ENCODE measurements at regions not wholly inside any gene's neighbourhood (a gene's known extent, or its start where the extent isn't known, plus 50 kb on each side); places are given as distances from the start of the nearest gene placed in this dataset.
"Not testable (repeated sequence)": the region's sequence is repeated elsewhere in the genome, so short reads cannot be mapped to it uniquely, and the experiment has no call there.

GRCh38 chrX:125681507-125681906, 361.8 kb downstream of the TEX13C start:
- H3K9ac ChIP-seq (ENCODE audit: low read length) = no peak overlapping the region
- no peak overlapping the region for H3K4me3 ChIP-seq (ENCODE audit: insufficient read depth, low read depth, low read length)
- H3K79me2 ChIP-seq (ENCODE audit: insufficient read depth, low read length) = no peaks in the 10 kb centered on the region
- Mint-ChIP-seq H3K4me1 (ENCODE audit: low read depth, unreplicated experiment) (no peaks in the 10 kb centered on the region), H3K4me3 (ENCODE audit: unreplicated experiment) (no peak overlapping the region), H3K9me3 (ENCODE audit: unreplicated experiment) (peaks cover 1% of the 10 kb centered on the region), H3K27me3 (ENCODE audit: low read depth, unreplicated experiment) (no peaks in the 10 kb centered on the region), H3K36me3 (ENCODE audit: low read depth, unreplicated experiment) (peaks cover 2% of the 10 kb centered on the region), H3K27ac (ENCODE audit: unreplicated experiment) (no peak overlapping the region)
- no peak overlapping the region for H3K4me2 ChIP-seq (ENCODE audit: low read length)
- no peaks in the 10 kb centered on the region for H3K9me3 ChIP-seq (ENCODE audit: insufficient read depth, low read depth, low read length)
- no peaks in the 10 kb centered on the region for H3K4me1 ChIP-seq (ENCODE audit: insufficient read depth, low read length)
- no peak for TF ChIP-seq EZH2 (IDR thresholded peaks at IDR 0.05; ENCODE audit: insufficient read depth, low read length)
- no peak for TF ChIP-seq CTCF (IDR thresholded peaks at IDR 0.05; ENCODE audit: insufficient read depth, low read depth, low read length)
- no peak overlapping the region for H3K27ac ChIP-seq (ENCODE audit: low read depth, low read length)
- no peaks in the 10 kb centered on the region for H4K20me1 ChIP-seq (ENCODE audit: insufficient read depth, low read length)
- H3K36me3 ChIP-seq (ENCODE audit: insufficient read depth, low read length) = no peaks in the 10 kb centered on the region
- FAIRE-seq (peak; percentile 65), DNase-seq (ENCODE audit: low read depth) (no peak)
- no peak overlapping the region for H2AFZ ChIP-seq (ENCODE audit: low read depth, low read length)
- H3K27me3 ChIP-seq (ENCODE audit: insufficient read depth, low read length) = no peaks in the 10 kb centered on the region

- not testable (repeated sequence) for H3K4me1 ChIP-seq (ENCODE audit: insufficient read depth, low read length); H2AFZ ChIP-seq (ENCODE audit: low read depth, low read length); DNase-seq (ENCODE audit: low read depth); H3K9ac ChIP-seq (ENCODE audit: low read length); H3K27ac ChIP-seq (ENCODE audit: low read depth, low read length); H3K9me3 ChIP-seq (ENCODE audit: insufficient read depth, low read depth, low read length); H3K27me3 Mint-ChIP-seq (ENCODE audit: low read depth, unreplicated experiment); H3K9me3 Mint-ChIP-seq (ENCODE audit: unreplicated experiment); H3K4me1 Mint-ChIP-seq (ENCODE audit: low read depth, unreplicated experiment); H4K20me1 ChIP-seq (ENCODE audit: insufficient read depth, low read length); H3K36me3 Mint-ChIP-seq (ENCODE audit: low read depth, unreplicated experiment); H3K79me2 ChIP-seq (ENCODE audit: insufficient read depth, low read length); FAIRE-seq; H3K4me3 ChIP-seq (ENCODE audit: insufficient read depth, low read depth, low read length); H3K27me3 ChIP-seq (ENCODE audit: insufficient read depth, low read length); H3K36me3 ChIP-seq (ENCODE audit: insufficient read depth, low read length); H3K4me2 ChIP-seq (ENCODE audit: low read length); H3K27ac Mint-ChIP-seq (ENCODE audit: unreplicated experiment); H3K4me3 Mint-ChIP-seq (ENCODE audit: unreplicated experiment)
Measured at GRCh38 chrX:125690522-125690921, 370.9 kb downstream of the TEX13C start.

GRCh38 chrX:125694171-125694570, 374.5 kb downstream of the TEX13C start:
- no peak for FAIRE-seq
- peaks cover 2% of the 10 kb centered on the region for H3K9me3 Mint-ChIP-seq (ENCODE audit: unreplicated experiment)
- no peak overlapping the region for H2AFZ ChIP-seq (ENCODE audit: low read depth, low read length)
- H3K4me3 ChIP-seq (ENCODE audit: insufficient read depth, low read depth, low read length) = no peak overlapping the region
- H3K9ac ChIP-seq (ENCODE audit: low read length) = no peak overlapping the region
- no peaks in the 10 kb centered on the region for H3K36me3 Mint-ChIP-seq (ENCODE audit: low read depth, unreplicated experiment)
- no peaks in the 10 kb centered on the region for H3K4me1 ChIP-seq (ENCODE audit: insufficient read depth, low read length)
- no peaks in the 10 kb centered on the region for H3K79me2 ChIP-seq (ENCODE audit: insufficient read depth, low read length)
- no peaks in the 10 kb centered on the region for H3K4me1 Mint-ChIP-seq (ENCODE audit: low read depth, unreplicated experiment)
- no peak overlapping the region for H3K4me2 ChIP-seq (ENCODE audit: low read length)
- H3K4me3 Mint-ChIP-seq (ENCODE audit: unreplicated experiment) = no peak overlapping the region
- no peak for DNase-seq (ENCODE audit: low read depth)
- no peaks in the 10 kb centered on the region for H3K27me3 ChIP-seq (ENCODE audit: insufficient read depth, low read length)
- TF ChIP-seq EZH2 (IDR thresholded peaks at IDR 0.05; ENCODE audit: insufficient read depth, low read length) (no peak), CTCF (IDR thresholded peaks at IDR 0.05; ENCODE audit: insufficient read depth, low read depth, low read length) (no peak)
- H3K36me3 ChIP-seq (ENCODE audit: insufficient read depth, low read length) = no peaks in the 10 kb centered on the region
- no peaks in the 10 kb centered on the region for H3K9me3 ChIP-seq (ENCODE audit: insufficient read depth, low read depth, low read length)
- H3K27me3 Mint-ChIP-seq (ENCODE audit: low read depth, unreplicated experiment) = no peaks in the 10 kb centered on the region
- H4K20me1 ChIP-seq (ENCODE audit: insufficient read depth, low read length) = no peaks in the 10 kb centered on the region
- no peak overlapping the region for H3K27ac ChIP-seq (ENCODE audit: low read depth, low read length)
- no peak overlapping the region for H3K27ac Mint-ChIP-seq (ENCODE audit: unreplicated experiment)

All from astrocyte (in vitro differentiated cells and primary cell).